Liver (tissue), 8 donors: ENCODE measurements at regions not wholly inside any gene's neighbourhood (a gene's known extent, or its start where the extent isn't known, plus 50 kb on each side); places are given as distances from the start of the nearest gene placed in this dataset.

Experiments
- DNase-seq: peaks from one replicate; pipeline ENCODE4 v3.0.0-alpha.2; 2017; ENCODE audit warnings: low spot score
- H3K27ac ChIP-seq, 2 donors: one replicate each; pipeline ENCODE4 v1.7.0; 2013; ENCODE audit warnings: inconsistent platforms in 2 of 2, low read length in 2 of 2, control low read depth in 1 of 2, low read depth in 1 of 2, mild to moderate bottlenecking in 1 of 2
- H3K27me3 ChIP-seq, 4 donors: one replicate each; pipeline versions ENCODE4 v1.6.1 to v1.7.0; 2013; ENCODE audit warnings: low read length in 3 of 4, inconsistent platforms in 1 of 4, mild to moderate bottlenecking in 1 of 4, moderate library complexity in 1 of 4; ENCODE audit not compliant: control insufficient read depth in 4 of 4, insufficient read depth in 4 of 4
- H3K36me3 ChIP-seq, 4 donors: one replicate each; pipeline versions ENCODE4 v1.6.1 to v1.7.0; 2013; ENCODE audit warnings: low read length in 3 of 4, mild to moderate bottlenecking in 3 of 4, low read depth in 1 of 4, moderate library complexity in 1 of 4; ENCODE audit not compliant: control insufficient read depth in 4 of 4, insufficient read depth in 3 of 4
- H3K4me1 ChIP-seq, 4 donors: one replicate each; pipeline versions ENCODE4 v1.6.1 to v1.7.0; 2013; ENCODE audit warnings: low read length in 3 of 4, mild to moderate bottlenecking in 3 of 4, moderate library complexity in 1 of 4; ENCODE audit not compliant: control insufficient read depth in 4 of 4, insufficient read depth in 4 of 4
- H3K4me3 ChIP-seq, 3 donors: one replicate each; pipeline versions ENCODE4 v1.6.1 to v1.7.0; 2013; ENCODE audit warnings: low read length in 3 of 3, control low read depth in 1 of 3, low read depth in 1 of 3, mild to moderate bottlenecking in 1 of 3
- H3K9ac ChIP-seq, 2 donors: one replicate each; pipeline ENCODE4 v1.7.0; 2013; ENCODE audit warnings: low read length in 2 of 2, mild to moderate bottlenecking in 2 of 2, moderate library complexity in 2 of 2, control low read depth in 1 of 2, low read depth in 1 of 2
- H3K9me3 ChIP-seq, 4 donors: one replicate each; pipeline versions ENCODE4 v1.6.1 to v1.7.0; 2013; ENCODE audit warnings: low read length in 3 of 4; ENCODE audit not compliant: control insufficient read depth in 4 of 4
- EGR1 ChIP-seq, 2 donors: IDR thresholded peaks; 2 replicates each; pipeline ENCODE4 v1.6.1; 2016 to 2018; ENCODE audit warnings: antibody characterized with exemption in 2 of 2, low read depth in 2 of 2
- FOXA1 ChIP-seq: IDR thresholded peaks from 2 replicates; pipeline ENCODE4 v1.6.1; 2016; ENCODE audit warnings: antibody characterized with exemption
- FOXA2 ChIP-seq: IDR thresholded peaks from 2 replicates; pipeline ENCODE4 v1.6.1; 2016; ENCODE audit warnings: antibody characterized with exemption
- GABPA ChIP-seq, 2 donors: IDR thresholded peaks in 1 of 2; conservative IDR thresholded peaks in 1 of 2; 2 replicates each; pipeline ENCODE4 v1.6.1; 2016; ENCODE audit warnings: antibody characterized with exemption in 2 of 2, mild to moderate bottlenecking in 1 of 2, moderate library complexity in 1 of 2
- HNF4A ChIP-seq, 2 donors: conservative IDR thresholded peaks; 2 replicates each; pipeline ENCODE4 v1.6.1; 2016; ENCODE audit warnings: antibody characterized with exemption in 2 of 2, mild to moderate bottlenecking in 2 of 2
- HNF4G ChIP-seq: IDR thresholded peaks from 2 replicates; pipeline ENCODE4 v1.6.1; 2016; ENCODE audit warnings: antibody characterized with exemption
- JUND ChIP-seq, 2 donors: IDR thresholded peaks; 2 replicates each; pipeline ENCODE4 v1.6.1; 2016; ENCODE audit warnings: antibody characterized with exemption in 2 of 2
- MAX ChIP-seq: IDR thresholded peaks from 2 replicates; pipeline ENCODE4 v1.6.1; 2016; ENCODE audit warnings: antibody characterized with exemption
- NR2F2 ChIP-seq: IDR thresholded peaks from 2 replicates; pipeline ENCODE4 v1.6.1; 2016; ENCODE audit warnings: antibody characterized with exemption
- RAD21 ChIP-seq, 2 donors: IDR thresholded peaks; 2 replicates each; pipeline ENCODE4 v1.6.1; 2016; ENCODE audit warnings: antibody characterized with exemption in 2 of 2, mild to moderate bottlenecking in 2 of 2
- RXRA ChIP-seq, 2 donors: IDR thresholded peaks; 2 replicates each; pipeline ENCODE4 v1.6.1; 2017 to 2018; ENCODE audit warnings: antibody characterized with exemption in 2 of 2, mild to moderate bottlenecking in 1 of 2
- SP1 ChIP-seq: IDR thresholded peaks from 2 replicates; pipeline ENCODE4 v1.6.1; 2018; ENCODE audit warnings: antibody characterized with exemption, mild to moderate bottlenecking
- TAF1 ChIP-seq: conservative IDR thresholded peaks from 2 replicates; pipeline ENCODE4 v1.6.1; 2016; ENCODE audit warnings: antibody characterized with exemption, mild to moderate bottlenecking
- YY1 ChIP-seq: IDR thresholded peaks from 2 replicates; pipeline ENCODE4 v1.6.1; 2016; ENCODE audit warnings: antibody characterized with exemption, mild to moderate bottlenecking
- WGBS: extraction: QIAGEN DNeasy Blood & Tissue Kit; methylation state at CpG from one replicate; pipeline ENCODE4 v1.1.7; 2013; 5-methylcytosine and 5-hydroxymethylcytosine counted together
- TF ChIP-seq, protein P1 (sequence below): IDR thresholded peaks from 2 replicates; pipeline ENCODE4 v1.6.1; 2016; ENCODE audit warnings: antibody characterized with exemption, mild to moderate bottlenecking
- TF ChIP-seq, protein P2 (sequence below): fragments of 150-350 bp; IDR thresholded peaks from 2 replicates; pipeline ENCODE4 v1.5.1; 2017; ENCODE audit warnings: improper control_type of control experiment, low read depth, low read length; ENCODE audit not compliant: missing input control
- TF ChIP-seq, protein P3 (sequence below): IDR thresholded peaks from 2 replicates; pipeline ENCODE4 v1.6.1; 2016; ENCODE audit warnings: antibody characterized with exemption
- TF ChIP-seq, protein P4 (sequence below): IDR thresholded peaks from 2 replicates; pipeline ENCODE4 v1.6.1; 2016; ENCODE audit warnings: antibody characterized with exemption
- donor health status: healthy.
- donor health status: healthy.
- donor health status: healthy.
- donor health status: healthy.
- donor health status: healthy.

GRCh38 chr10:23742368-23742767 lies 303.5 kb downstream of the OTUD1 start:
- no peak overlapping the region for H3K4me3 ChIP-seq
- no peak for DNase-seq
- H3K27ac ChIP-seq: no peak overlapping the region
- no peaks in the 10 kb centered on the region for H3K27me3 ChIP-seq
- TF ChIP-seq, protein P1, sequence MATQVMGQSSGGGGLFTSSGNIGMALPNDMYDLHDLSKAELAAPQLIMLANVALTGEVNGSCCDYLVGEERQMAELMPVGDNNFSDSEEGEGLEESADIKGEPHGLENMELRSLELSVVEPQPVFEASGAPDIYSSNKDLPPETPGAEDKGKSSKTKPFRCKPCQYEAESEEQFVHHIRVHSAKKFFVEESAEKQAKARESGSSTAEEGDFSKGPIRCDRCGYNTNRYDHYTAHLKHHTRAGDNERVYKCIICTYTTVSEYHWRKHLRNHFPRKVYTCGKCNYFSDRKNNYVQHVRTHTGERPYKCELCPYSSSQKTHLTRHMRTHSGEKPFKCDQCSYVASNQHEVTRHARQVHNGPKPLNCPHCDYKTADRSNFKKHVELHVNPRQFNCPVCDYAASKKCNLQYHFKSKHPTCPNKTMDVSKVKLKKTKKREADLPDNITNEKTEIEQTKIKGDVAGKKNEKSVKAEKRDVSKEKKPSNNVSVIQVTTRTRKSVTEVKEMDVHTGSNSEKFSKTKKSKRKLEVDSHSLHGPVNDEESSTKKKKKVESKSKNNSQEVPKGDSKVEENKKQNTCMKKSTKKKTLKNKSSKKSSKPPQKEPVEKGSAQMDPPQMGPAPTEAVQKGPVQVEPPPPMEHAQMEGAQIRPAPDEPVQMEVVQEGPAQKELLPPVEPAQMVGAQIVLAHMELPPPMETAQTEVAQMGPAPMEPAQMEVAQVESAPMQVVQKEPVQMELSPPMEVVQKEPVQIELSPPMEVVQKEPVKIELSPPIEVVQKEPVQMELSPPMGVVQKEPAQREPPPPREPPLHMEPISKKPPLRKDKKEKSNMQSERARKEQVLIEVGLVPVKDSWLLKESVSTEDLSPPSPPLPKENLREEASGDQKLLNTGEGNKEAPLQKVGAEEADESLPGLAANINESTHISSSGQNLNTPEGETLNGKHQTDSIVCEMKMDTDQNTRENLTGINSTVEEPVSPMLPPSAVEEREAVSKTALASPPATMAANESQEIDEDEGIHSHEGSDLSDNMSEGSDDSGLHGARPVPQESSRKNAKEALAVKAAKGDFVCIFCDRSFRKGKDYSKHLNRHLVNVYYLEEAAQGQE: no peak
- TF ChIP-seq GABPA (IDR thresholded peaks at IDR 0.05 in 1 of 2, conservative IDR thresholded peaks at IDR 0.05 in 1 of 2): no peak
- TF ChIP-seq HNF4G: no peak
- TF ChIP-seq TAF1: no peak
- no peak for TF ChIP-seq EGR1 (IDR thresholded peaks at IDR 0.05; ENCODE audit: low read depth in 2 of 2)
- no peak for TF ChIP-seq JUND (IDR thresholded peaks at IDR 0.05)
- TF ChIP-seq NR2F2: no peak
- TF ChIP-seq FOXA1: no peak
- TF ChIP-seq, protein P2, sequence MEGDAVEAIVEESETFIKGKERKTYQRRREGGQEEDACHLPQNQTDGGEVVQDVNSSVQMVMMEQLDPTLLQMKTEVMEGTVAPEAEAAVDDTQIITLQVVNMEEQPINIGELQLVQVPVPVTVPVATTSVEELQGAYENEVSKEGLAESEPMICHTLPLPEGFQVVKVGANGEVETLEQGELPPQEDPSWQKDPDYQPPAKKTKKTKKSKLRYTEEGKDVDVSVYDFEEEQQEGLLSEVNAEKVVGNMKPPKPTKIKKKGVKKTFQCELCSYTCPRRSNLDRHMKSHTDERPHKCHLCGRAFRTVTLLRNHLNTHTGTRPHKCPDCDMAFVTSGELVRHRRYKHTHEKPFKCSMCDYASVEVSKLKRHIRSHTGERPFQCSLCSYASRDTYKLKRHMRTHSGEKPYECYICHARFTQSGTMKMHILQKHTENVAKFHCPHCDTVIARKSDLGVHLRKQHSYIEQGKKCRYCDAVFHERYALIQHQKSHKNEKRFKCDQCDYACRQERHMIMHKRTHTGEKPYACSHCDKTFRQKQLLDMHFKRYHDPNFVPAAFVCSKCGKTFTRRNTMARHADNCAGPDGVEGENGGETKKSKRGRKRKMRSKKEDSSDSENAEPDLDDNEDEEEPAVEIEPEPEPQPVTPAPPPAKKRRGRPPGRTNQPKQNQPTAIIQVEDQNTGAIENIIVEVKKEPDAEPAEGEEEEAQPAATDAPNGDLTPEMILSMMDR: no peak
- no peak for TF ChIP-seq RAD21 (IDR thresholded peaks at IDR 0.05)
- TF ChIP-seq FOXA2: no peak
- no peak for TF ChIP-seq MAX
- TF ChIP-seq, protein P3, sequence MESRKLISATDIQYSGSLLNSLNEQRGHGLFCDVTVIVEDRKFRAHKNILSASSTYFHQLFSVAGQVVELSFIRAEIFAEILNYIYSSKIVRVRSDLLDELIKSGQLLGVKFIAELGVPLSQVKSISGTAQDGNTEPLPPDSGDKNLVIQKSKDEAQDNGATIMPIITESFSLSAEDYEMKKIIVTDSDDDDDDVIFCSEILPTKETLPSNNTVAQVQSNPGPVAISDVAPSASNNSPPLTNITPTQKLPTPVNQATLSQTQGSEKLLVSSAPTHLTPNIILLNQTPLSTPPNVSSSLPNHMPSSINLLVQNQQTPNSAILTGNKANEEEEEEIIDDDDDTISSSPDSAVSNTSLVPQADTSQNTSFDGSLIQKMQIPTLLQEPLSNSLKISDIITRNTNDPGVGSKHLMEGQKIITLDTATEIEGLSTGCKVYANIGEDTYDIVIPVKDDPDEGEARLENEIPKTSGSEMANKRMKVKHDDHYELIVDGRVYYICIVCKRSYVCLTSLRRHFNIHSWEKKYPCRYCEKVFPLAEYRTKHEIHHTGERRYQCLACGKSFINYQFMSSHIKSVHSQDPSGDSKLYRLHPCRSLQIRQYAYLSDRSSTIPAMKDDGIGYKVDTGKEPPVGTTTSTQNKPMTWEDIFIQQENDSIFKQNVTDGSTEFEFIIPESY: no peak
- TF ChIP-seq, protein P4, sequence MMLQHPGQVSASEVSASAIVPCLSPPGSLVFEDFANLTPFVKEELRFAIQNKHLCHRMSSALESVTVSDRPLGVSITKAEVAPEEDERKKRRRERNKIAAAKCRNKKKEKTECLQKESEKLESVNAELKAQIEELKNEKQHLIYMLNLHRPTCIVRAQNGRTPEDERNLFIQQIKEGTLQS: no peak
- TF ChIP-seq SP1: no peak
- no peak for TF ChIP-seq RXRA (IDR thresholded peaks at IDR 0.05)
- no peak for TF ChIP-seq HNF4A (conservative IDR thresholded peaks at IDR 0.05)
- TF ChIP-seq YY1: no peak
- 72% methylated on average over 2 of the region's 2 CpGs for WGBS
- no peaks in the 10 kb centered on the region for H3K36me3 ChIP-seq
- no peaks in the 10 kb centered on the region for H3K9me3 ChIP-seq
- H3K4me1 ChIP-seq: peaks cover 0 to 1% (median 0%) of the 10 kb centered on the region in 4 donors
- no peak overlapping the region for H3K9ac ChIP-seq
